GM12891 (cell line): ENCODE measurements at regions not wholly inside any gene's neighbourhood (a gene's known extent, or its start where the extent isn't known, plus 50 kb on each side); places are given as distances from the start of the nearest gene placed in this dataset.

Experiments
- DNase-seq: peaks from one replicate; pipeline ENCODE4 v3.0.0; 2011; ENCODE audit warnings: low spot score; ENCODE audit not compliant: insufficient read length
- FAIRE-seq: peaks from 2 replicates; lab custom pipeline; 2011; peaks lifted over from hg19 to GRCh38; lab: Jason Lieb, UNC
- PAX5 ChIP-seq: IDR thresholded peaks from 2 replicates; pipeline ENCODE4 v1.6.1; 2011; ENCODE audit warnings: low read length, moderate library complexity, mild to moderate bottlenecking; ENCODE audit not compliant: insufficient read depth, severe bottlenecking
- POLR2A ChIP-seq: IDR thresholded peaks from 2 replicates; pipeline ENCODE4 v1.6.1; 2011; ENCODE audit warnings: low read depth, low read length, control low read depth
- POLR2AphosphoS5 ChIP-seq: IDR thresholded peaks from 2 replicates; pipeline ENCODE4 v1.6.1; 2011; ENCODE audit warnings: low read depth, low read length, control low read depth
- POU2F2 ChIP-seq: IDR thresholded peaks from 2 replicates; pipeline ENCODE4 v1.6.1; 2011; ENCODE audit warnings: low read depth, mild to moderate bottlenecking, control low read depth, low read length, moderate library complexity
- SPI1 ChIP-seq: IDR thresholded peaks from 2 replicates; pipeline ENCODE4 v1.6.1; 2011; ENCODE audit warnings: low read depth, low read length, control low read depth
- TAF1 ChIP-seq: IDR thresholded peaks from 2 replicates; pipeline ENCODE4 v1.6.1; 2011; ENCODE audit warnings: low read depth, low read length, control low read depth

- TF ChIP-seq TAF1 (no peak), POU2F2 (no peak), SPI1 (no peak), POLR2AphosphoS5 (no peak), PAX5 (no peak), POLR2A (no peak)
- DNase-seq: no peak
- FAIRE-seq: no peak
These were observed 274.4 kb downstream of the BLID start for GRCh38 chr11:121841487-121842191.

- FAIRE-seq (no peak), DNase-seq (no peak)
- TF ChIP-seq PAX5: no peak
These were observed 276.2 kb downstream of the BLID start for GRCh38 chr11:121839781-121840180.

- no peak for DNase-seq
- FAIRE-seq: no peak
- TF ChIP-seq PAX5 (no peak), SPI1 (no peak), POLR2AphosphoS5 (no peak), POU2F2 (no peak), TAF1 (no peak), POLR2A (no peak)
These were observed 277.4 kb downstream of the BLID start for GRCh38 chr11:121838571-121838970.

GRCh38 chr11:121833970-121834369, 282.0 kb downstream of the BLID start:
- no peak for DNase-seq
- FAIRE-seq: no peak
- TF ChIP-seq TAF1 (no peak), POU2F2 (no peak), SPI1 (no peak), PAX5 (no peak), POLR2AphosphoS5 (no peak), POLR2A (no peak)

GRCh38 chr11:121829159-121829643, 286.8 kb downstream of the BLID start:
- TF ChIP-seq TAF1 (no peak), PAX5 (no peak), SPI1 (no peak), POU2F2 (no peak), POLR2AphosphoS5 (no peak), POLR2A (no peak)
- peak; percentile 40 for FAIRE-seq

GRCh38 chr11:121814962-121815361, 301.1 kb downstream of the BLID start:
- no peak for FAIRE-seq

More at GRCh38 chr11:121829159-121829643, 286.8 kb downstream of the BLID start:
- no peak for DNase-seq

GRCh38 chr11:121814296-121814695, 301.7 kb downstream of the BLID start:
- DNase-seq (no peak), FAIRE-seq (no peak)
- TF ChIP-seq POLR2AphosphoS5: no peak
- no peak for TF ChIP-seq SPI1
- TF ChIP-seq POU2F2: no peak
- TF ChIP-seq PAX5: no peak
- TF ChIP-seq POLR2A: no peak
- no peak for TF ChIP-seq TAF1

More at GRCh38 chr11:121814962-121815361, 301.1 kb downstream of the BLID start:
- TF ChIP-seq PAX5 (no peak), SPI1 (no peak), POLR2AphosphoS5 (no peak), TAF1 (no peak), POU2F2 (no peak), POLR2A (no peak)
- no peak for DNase-seq

- TF ChIP-seq SPI1 (no peak), POLR2A (no peak), TAF1 (no peak)
- FAIRE-seq (no peak), DNase-seq (no peak)
These were observed 305.7 kb downstream of the BLID start for GRCh38 chr11:121810291-121810690.

- no peak for TF ChIP-seq POLR2AphosphoS5
- no peak for TF ChIP-seq TAF1
- TF ChIP-seq PAX5: no peak
- no peak for TF ChIP-seq SPI1
- no peak for TF ChIP-seq POLR2A
- TF ChIP-seq POU2F2: no peak
- no peak for FAIRE-seq
- no peak for DNase-seq
These were observed 307.9 kb downstream of the BLID start for GRCh38 chr11:121808096-121808495.

GRCh38 chr11:121807051-121807450, 309.0 kb downstream of the BLID start:
- DNase-seq: no peak

More at GRCh38 chr11:121807051-121807450, 309.0 kb downstream of the BLID start:
- no peak for FAIRE-seq
- TF ChIP-seq TAF1 (no peak), POLR2A (no peak), POLR2AphosphoS5 (no peak), POU2F2 (no peak), PAX5 (no peak), SPI1 (no peak)
